ENCODE measurements at regions not wholly inside any gene's neighbourhood (a gene's known extent, or its start where the extent isn't known, plus 50 kb on each side); places are given as distances from the start of the nearest gene placed in this dataset.
"Not testable (repeated sequence)": the region's sequence is repeated elsewhere in the genome, so short reads cannot be mapped to it uniquely, and the experiment has no call there.

- ATAC-seq (peak in 1 of 4 donors; percentile 38), DNase-seq (peak in 1 of 5 donors; percentile 7)
- Histone ChIP-seq H3K4me3 (no peak overlapping the region), H3K27me3 (peaks cover 0 to 7% (median 0%) of the 10 kb centered on the region in 9 donors), H3K9me3 (peaks cover 0 to 38% (median 22%) of the 10 kb centered on the region in 12 donors), H3K36me3 (no peaks in the 10 kb centered on the region), H3K4me1 (no peaks in the 10 kb centered on the region), H3K27ac (no peak overlapping the region)
- WGBS, 4 donors, result 66 to 76% (median 69%) methylated on average over 11 to 12 of the region's 12 CpGs
- TF ChIP-seq POLR2A (IDR thresholded peaks at IDR 0.05) (no peak), CTCF (IDR thresholded peaks at IDR 0.05) (no peak)
- intact Hi-C loops (cut with DNase I), result loop anchor here in 3 of 10 donors (10.0 kb wide), 2 partner anchors 245 to 265 kb away; no protein-coding TSS in a partner anchor
Measured at GRCh38 chr14:105939810-105940508, 413.6 kb downstream of the TMEM121 start.

DNA sequence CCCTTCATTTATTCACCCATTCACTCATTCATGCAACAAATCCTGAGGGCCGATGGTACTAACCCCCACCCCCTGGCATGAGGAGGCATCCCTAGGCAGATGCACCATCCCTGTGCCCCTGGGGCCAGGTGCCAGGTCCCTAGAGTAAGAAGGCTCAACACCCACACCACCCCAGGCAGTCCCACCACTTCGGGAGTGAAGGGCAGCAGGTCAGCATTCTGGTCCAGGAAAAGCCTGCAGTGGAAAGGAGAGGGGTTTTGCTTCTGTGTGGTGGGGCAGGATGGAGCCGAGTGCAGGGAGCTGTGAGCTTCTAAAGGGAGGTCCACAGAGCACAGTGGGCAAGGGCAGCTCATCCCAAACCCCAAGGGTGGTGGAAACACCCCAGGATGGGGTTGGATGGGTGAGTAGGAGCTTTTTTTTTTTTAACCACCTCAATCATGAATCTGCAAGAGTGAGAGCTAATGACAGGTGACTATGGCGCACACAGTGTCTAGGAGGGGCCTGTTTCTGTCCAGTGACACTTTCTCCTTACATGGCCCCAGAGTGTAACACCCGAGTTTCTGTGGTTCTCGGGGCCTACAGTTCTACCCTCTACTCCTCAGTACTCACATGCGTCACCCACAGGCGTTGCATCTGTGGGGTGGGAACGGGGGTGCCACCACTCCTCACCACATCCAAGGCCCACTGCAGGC, 414.3 kb downstream of the TMEM121 start:
- ATAC-seq (no peak), DNase-seq (peak in 1 of 5 donors; percentile 12)
- peaks cover 0 to 4% (median 0%) of the 10 kb centered on the region in 9 donors for H3K27me3 ChIP-seq
- 69 to 74% (median 73%) methylated on average over 8 to 9 of the region's 9 CpGs for WGBS, 4 donors
- H3K9me3 ChIP-seq, result peaks cover 0 to 31% (median 19%) of the 10 kb centered on the region in 12 donors
- no peak for TF ChIP-seq CTCF (IDR thresholded peaks at IDR 0.05)
- no peak for TF ChIP-seq POLR2A (IDR thresholded peaks at IDR 0.05)
- no peak overlapping the region for H3K4me3 ChIP-seq
- H3K27ac ChIP-seq, result no peak overlapping the region
- H3K4me1 ChIP-seq, result no peaks in the 10 kb centered on the region
- H3K36me3 ChIP-seq, result no peaks in the 10 kb centered on the region
- intact Hi-C loops (cut with DNase I), result loop anchor here in 3 of 10 donors (10.0 kb wide), 1 partner anchor 266 kb away; no protein-coding TSS in a partner anchor

DNA sequence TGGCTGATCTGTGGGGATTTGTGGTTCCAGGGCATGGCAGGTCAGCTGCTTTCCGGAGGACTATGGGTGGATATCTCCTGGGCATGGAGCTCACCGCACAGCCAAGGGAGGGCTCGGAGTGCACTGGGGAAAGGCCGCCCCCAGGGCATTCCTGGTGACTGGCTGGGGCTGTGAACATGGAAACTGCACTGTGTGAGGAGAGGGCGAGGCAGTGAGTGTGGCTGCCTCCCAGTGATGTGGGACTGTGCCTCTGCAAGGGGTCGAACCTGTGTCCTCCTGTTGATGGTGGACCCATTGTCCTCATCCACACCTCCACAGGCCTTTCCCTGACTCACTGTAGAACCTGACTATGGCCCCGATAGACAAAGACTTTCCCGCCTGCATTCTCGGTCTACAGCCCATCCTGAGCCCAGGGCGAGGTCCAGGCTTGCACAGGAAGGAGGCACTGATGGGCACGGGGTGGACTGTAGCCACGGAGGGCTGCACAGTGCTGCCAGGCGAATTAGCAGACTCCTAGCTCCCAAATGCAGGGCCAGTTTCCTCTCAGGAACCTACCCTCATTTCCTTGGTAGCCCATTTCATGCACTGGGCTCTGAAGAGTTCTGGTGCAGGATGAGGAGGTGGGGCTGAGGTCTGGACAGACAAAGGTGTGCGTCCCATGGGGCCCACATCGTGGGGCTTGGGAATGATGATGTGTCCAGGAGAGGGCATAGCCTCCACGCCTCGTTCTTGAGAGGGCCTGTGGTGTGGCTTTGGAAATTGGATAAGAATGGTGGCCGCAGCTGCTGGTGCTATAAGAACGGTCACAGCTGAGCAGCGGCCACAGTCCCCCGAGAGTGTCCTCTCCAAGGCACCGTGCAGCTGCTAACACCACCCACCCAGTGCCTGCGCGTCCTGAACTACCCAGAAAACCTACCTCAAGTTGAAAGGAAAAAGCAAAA, 415.1 kb downstream of the TMEM121 start:
- Histone ChIP-seq H3K36me3 (no peaks in the 10 kb centered on the region), H3K27ac (no peak overlapping the region), H3K4me3 (no peak overlapping the region), H3K4me1 (no peaks in the 10 kb centered on the region), H3K27me3 (peaks cover 0 to 5% (median 0%) of the 10 kb centered on the region in 9 donors), H3K9me3 (peaks cover 0 to 31% (median 18%) of the 10 kb centered on the region in 12 donors)
- DNase-seq (peak in 1 of 5 donors; percentile 8), ATAC-seq (no peak)
- 76 to 78% (median 77%) methylated on average over 19 to 24 of the region's 24 CpGs for WGBS, 4 donors
- TF ChIP-seq POLR2A (IDR thresholded peaks at IDR 0.05) (no peak), CTCF (IDR thresholded peaks at IDR 0.05) (no peak)
- intact Hi-C loops (cut with DNase I), result loop anchor here in 3 of 10 donors (10.0 kb wide), 1 partner anchor 267 kb away; no protein-coding TSS in a partner anchor

- not testable (repeated sequence) for DNase-seq, H3K27ac ChIP-seq, H3K36me3 ChIP-seq, H3K4me3 ChIP-seq, H3K4me1 ChIP-seq, H3K27me3 ChIP-seq, ATAC-seq
- 84 to 90% (median 86%) methylated on average over 22 of the region's 22 CpGs for WGBS, 4 donors
- intact Hi-C loops (cut with DNase I), result loop anchor here in 3 of 10 donors (10.0 kb wide), 1 partner anchor 268 kb away; no protein-coding TSS in a partner anchor
- H3K9me3 ChIP-seq, result peaks cover 0 to 28% (median 16%) of the 10 kb centered on the region in 12 donors
Measured at GRCh38 chr14:105942725-105943124, 416.3 kb downstream of the TMEM121 start.

Measured in heart left ventricle (tissue), 16 donors.